Activated CD8-positive, alpha-beta memory T cell treated with anti-CD3 and anti-CD28 coated beads, Interleukin-2, amount 50 U/mL, for 48 hours (primary cell): ENCODE measurements at regions not wholly inside any gene's neighbourhood (a gene's known extent, or its start where the extent isn't known, plus 50 kb on each side); places are given as distances from the start of the nearest gene placed in this dataset.

ENCODE experiments used
- DNase-seq: peaks from one replicate; pipeline ENCODE4 v3.0.0-alpha.2; 2020

DNA sequence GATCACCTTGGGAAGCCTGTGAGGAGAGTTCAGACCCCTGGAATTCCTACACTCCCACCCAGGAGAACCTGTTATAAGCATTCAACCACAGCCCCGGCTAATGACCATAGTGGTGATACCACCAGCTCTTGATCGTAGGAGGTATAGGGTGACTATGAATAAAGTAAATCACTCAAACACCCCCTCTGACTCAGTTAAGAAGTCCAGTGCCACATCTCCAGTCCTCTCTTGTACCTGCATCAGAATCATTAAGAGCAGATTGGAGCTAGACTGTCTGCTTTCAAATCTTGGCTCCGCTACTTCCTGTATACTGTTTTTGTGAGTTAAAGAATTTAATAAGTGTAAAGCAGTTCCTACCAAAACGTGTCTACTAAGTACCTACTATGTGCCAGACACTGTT lies 565.1 kb upstream of the DIPK2B start:
- DNase-seq: no peak

DNA sequence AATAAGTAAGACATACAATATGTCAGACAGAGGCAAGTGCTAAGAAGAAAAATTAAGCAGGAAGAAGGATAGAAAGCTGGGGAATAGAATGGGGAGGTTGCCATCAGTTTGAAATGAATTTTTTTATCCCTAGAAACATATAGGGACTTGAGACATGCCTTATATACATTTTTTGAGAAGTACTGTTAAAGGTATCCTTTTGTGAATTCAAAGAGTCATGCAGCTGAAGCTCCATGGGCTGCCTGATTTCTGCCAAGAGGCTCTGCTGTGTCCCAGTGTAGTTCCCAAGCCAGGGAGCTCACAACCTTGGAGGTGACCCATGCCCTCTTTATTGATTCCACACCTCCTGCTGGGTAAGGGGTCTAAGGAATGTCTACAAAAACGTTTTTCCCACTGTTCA lies 564.6 kb upstream of the DIPK2B start:
- DNase-seq: no peak

DNA sequence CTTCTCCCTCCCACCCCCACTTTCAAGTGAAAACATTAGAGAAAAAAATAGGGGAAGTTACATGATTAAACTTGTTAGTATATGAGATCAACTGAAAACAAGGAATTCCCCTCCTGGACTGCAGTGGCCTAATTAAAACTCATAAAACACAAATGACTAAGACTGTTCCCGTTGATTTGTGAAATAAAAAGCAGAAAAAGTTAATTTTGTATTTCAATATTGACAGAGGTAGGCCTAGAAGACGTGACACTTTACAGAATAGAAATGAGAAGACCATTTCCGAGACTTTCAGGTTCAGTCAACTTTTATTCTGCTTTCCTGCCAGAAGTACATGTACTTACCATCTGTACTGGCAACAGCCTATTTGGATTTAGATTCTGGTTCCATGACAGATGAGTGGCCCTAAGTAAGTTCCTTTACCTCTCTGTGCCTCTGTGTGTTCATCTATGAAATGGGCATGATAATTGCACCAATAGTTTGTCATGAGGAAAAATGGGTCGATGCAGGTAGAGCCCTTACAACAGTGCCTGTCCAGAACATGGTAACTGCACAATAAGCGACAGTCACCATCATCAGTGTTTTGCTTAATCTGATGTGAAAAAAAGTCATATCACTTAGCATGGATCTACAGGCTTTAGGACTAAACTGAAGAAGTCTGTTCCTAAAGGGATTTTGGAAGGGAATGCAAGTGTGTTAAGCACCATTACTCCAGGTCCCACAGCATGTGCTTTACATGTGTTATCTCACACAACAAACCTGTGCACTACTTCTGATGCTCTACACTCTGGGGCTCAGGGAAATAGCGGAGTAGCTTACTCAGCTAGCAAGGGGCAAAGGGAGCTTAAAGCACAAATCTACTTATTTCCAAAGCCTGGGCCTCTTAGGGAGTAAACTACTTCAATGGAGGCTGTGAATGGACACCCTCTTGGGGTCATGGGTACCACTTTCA lies 562.3 kb upstream of the DIPK2B start:
- no peak for DNase-seq

DNA sequence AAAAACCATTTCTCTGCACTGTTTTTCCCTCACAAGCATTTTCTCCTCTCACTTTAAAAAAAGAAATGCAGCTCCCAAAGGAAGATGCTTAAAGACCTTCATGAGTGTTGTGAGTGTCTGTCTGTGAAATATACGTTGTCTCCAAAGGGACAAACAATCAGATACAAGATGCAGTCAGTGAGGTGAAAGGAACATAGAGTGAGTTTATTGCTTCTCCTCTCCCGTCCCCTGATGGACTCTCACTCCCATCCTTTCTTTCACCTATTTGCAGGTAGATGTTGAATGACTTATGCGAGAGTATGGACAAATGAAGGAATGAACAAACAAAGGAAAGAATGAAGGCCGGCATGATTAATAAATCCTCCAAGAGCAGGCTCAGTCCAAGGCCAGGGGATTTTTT lies 561.2 kb upstream of the DIPK2B start:
- DNase-seq: no peak

DNA sequence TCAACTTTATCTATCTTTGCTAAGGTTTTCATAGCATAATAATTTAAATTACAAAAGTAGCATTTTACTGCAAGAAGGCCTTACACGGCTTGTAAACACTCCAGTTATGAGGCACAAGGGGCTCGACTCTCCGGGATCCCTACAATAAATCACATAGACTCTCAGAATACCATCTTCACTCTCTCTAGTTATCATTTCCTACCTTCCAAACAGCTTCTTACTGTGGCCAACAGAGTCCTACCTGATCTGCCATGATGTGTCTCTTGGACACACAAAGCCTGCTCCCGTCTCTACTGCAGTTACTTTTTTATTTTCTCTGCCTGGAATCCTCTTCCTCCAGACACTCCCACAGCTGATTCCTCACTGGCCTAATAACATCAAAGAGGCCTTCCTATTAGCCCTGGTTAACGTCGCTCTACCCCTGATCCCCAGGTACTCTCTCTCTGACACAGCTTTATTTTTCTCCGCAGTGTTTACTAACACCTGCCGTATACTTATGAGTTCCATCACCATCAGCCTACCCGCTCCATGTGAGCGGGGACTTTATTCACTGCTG lies 559.6 kb upstream of the DIPK2B start:
- DNase-seq: no peak

DNA sequence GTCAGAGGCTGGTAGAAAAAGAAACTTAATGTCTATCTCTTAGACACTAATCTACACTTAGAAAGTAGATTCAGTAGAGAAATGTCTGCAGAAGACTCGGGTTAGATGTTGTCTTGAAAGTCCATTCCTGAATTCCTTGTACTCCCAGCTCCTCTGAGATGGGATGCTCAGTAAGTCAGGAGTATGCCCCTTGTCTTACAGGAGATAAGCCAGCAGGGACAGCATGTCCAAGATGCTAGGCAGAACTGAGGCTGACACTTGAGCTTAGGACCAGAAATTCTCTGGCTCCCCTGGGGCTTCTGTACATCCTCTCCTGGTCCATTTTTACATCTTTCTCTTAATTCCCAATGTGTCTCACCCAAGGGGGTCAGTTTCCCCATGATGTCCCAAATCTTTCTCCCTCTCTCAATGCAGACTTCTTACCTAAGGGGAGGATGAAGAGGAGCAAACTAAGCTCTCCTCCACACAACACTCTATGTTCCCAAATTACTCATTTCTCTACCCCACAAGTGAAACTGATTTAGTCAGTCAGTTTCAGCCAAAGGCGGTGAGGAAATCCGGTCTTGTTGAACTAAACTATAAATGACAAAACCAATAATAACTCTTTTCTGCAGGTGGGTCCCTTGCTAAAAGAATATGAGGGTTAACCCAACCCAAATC lies 558.2 kb upstream of the DIPK2B start:
- no peak for DNase-seq

DNA sequence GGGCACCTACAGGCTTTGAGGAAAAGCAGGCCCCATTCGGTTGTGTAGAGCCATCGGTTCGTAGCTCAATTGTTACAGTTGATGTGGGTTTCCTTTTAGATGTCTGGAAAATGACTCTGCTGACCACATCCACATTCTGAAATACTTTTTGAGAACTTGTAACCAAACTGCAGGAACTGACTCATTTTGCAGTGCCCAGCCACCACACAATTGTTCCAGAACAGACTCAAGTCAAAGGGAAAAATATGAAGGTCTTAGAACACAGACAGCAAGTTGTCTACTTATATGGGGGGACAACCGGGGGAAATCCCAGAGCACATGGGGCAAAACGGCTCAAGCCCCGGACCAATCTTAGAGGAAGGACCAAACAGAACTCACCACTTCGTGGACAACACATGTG lies 557.6 kb upstream of the DIPK2B start:
- DNase-seq: no peak

DNA sequence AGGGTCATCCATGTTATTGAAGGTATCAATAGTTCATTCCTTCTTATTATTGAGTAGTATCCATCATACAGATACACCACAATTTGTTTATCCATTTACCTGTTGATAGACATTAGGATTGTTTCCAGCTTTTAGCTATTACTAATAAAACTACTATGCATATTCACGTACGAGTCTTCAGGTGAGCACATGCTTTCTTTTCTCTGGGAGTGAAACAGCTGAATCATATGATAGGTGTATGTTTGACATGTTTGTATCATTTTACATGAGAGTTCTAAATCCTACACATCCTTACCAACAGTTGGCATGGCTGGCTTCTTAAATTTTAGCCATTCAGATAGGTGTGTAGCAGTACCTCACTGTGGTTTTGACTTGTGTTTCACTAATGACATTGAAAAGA lies 556.6 kb upstream of the DIPK2B start:
- DNase-seq: no peak

DNA sequence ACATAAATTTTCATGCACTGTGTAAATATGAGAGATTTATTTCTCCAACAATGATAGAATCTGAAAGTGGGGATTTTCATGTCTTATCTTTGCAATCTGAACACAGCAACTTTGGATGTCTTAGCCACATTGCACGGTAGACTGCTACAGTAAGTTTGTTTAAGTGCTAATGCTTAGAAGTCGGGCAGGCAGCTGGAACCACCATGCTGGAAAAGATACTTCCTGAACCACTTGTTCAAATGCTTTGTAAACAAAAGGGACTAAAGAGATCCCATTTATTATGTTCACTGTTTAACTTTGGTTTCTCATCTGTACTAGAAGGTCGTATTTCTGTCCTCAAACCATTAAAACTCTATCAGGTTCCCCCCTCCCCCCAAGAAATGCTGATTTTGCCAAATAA lies 555.9 kb upstream of the DIPK2B start:
- DNase-seq: no peak

DNA sequence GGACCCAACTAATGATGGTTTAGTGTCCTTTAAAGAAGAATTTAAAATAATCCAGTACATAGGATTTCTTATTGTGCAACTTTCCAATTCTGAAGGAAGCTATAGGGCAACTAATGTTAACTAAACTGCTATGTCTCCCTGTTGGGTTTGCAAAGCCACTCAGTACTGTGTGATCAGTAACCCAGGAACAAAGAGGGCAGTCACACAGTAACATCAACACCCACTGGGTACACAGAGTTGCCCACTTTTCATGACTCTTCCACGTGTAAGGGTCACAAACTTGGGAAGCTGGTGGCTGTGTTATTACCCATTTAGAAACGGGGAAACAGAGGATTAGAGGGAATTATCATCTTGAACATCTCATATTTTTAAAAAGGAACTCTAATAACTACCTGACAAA lies 555.0 kb upstream of the DIPK2B start:
- DNase-seq: no peak

DNA sequence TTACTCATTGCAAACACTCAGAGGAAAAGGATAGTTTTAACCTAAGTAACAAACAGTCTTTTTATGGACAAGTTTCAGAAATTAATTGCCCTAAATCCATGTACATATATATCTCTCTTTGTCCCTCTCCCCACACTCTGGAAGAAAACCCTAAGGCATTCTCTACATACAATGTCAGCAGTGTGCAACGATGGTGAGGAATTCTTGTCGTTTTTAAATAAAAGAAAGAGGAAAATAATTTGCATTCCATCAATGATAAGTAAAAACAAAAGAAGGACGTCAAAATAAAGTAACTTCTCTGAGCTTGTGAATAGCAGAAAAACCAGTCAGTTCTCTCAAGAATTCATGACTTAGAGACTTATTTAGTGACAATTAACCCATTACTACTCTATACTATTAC lies 550.5 kb upstream of the DIPK2B start:
- no peak for DNase-seq

DNA sequence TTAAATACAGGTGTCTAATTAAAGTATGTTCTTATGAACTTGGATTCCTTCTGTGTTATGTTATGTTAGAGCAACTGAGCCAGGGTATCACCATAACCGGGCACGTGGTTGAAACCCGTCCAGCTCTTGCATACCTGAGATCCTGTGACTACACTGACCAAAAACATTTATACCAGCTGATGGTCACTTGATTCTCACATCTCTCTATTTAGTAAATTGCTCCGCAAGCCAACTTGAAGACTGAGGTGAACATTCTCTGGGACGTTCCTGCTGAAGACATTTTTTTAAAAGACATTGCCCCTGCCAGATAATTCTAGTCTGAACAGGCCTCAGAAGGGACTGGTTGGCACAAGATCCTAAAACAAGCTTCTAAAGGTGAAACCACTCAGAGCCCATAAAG lies 550.0 kb upstream of the DIPK2B start:
- DNase-seq: no peak

DNA sequence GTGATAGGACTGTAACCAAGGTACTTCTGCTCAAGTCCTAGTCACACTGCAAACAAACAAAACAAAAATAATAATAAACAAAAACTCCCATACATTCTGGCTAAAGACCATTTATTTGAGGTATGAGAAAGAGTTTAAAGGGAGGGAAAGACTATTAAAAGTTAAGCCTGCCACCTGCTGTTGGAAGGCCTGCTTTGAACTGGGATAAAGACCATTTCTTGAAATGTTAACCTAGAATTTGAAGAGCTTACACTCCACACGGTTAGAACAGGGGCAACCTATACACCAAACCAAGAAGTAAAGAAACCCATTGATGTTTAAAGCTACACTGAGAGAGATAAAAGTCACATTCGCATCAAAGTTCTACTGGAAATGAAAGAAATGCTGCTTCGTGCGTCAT lies 548.7 kb upstream of the DIPK2B start:
- no peak for DNase-seq

DNA sequence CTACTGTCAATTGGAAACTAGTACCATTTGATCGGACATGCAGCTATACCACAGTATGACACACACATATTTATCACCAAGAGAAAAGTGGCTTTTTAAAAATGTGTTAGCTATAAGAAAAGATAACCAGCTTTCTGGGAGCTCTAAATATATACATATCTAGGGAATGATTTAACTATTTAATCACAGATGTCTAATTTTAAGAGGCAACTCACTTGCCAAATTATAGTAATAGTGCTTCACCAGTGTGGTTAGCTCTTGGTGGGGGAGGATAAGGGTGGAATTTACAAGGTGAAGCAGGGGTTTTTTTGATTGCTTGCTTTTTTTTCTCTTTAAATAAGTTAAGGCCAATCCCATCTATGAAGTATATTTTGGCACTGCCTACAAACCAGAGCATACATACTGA lies 547.7 kb upstream of the DIPK2B start:
- DNase-seq: no peak

DNA sequence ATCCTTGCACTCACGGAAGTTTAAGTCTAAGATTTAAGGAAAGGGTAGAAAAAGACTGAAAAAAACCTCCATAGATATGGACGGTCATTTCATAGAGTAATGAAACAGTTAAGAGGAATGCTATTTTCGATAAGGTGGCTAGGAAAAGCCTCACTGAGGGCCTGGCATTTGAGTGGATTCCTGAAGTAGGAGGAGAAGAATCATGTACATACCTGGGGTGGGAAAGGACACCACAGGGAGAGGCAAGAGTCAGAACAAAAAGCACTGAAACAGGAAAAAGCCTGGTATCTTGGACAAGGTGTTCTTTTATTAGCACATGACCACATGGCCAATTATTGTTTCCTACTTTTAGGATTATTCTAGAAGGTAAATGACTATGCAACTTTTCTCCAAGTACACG lies 547.2 kb upstream of the DIPK2B start:
- DNase-seq: no peak

DNA sequence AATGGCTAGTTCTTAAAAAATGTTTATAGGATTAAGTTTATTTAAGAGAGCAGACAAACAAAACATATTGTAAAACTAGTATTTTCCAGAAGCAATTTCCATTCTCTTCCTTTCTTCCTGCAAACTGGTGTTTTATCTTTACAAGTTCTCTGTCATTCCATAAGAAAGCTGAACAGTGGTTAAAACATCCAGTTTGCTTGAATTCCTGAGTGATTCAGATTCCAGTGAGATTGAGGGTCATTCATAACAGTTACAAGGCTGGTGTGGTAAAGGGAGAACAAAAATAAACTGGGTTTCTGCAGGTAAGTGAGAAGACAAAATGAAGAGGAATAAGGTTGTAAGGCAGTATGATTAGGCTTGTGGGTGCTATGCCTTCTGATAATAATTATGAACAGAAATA lies 544.8 kb upstream of the DIPK2B start:
- DNase-seq: no peak

DNA sequence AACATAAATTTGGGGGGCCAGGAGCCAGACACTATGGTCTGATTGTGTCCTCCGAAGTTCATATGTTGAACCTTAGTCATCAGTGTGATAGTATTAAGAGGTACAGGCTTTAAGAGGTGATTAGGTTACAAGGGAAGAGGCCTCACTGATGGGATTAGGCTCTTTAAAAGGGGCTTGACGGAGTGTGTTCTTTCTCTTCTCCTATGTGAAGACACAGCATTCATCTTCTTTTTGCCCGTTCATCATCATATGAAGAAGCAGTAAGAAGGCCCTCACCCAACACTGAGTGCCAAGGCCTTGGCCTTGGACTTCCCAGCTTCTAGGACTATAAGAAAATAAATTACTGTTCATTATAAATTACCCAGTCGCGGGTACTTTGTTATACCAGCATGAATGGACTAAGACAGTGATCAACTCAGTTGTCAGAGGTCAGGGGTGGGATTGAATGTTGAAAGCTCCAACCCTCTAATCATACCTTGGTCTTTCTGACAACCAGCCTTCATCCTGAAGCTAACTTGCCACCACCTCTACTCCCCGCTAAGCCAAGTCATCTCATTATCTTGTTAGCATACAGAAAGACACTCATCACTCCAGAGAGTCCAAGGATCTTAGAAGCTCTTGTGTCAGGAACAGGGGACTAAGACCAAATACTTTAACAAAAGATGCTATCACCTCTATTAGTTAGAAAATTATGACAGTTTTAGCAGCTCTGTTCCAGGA lies 543.4 kb upstream of the DIPK2B start:
- DNase-seq: no peak

DNA sequence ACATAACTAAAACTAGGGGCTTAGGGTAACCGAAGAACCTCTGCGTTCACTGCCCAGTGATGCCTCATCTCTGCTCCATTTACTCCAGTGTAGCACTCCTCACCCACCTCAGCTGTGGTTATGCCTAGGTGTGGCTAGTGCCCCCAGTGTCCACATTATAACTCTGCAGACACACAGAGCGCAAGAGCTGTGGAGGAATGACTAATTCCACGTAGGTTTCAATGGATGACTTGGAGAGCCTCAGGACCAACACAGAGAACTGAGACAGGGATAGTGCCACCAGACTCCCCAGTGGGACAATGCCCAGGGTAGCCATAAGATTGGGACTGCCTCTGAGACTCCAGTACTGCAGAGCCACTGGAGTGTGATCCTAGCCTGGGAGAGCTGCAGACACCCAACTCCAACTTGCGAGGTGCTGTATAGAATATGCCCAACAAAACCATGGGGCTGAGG lies 542.4 kb upstream of the DIPK2B start:
- DNase-seq: no peak

DNA sequence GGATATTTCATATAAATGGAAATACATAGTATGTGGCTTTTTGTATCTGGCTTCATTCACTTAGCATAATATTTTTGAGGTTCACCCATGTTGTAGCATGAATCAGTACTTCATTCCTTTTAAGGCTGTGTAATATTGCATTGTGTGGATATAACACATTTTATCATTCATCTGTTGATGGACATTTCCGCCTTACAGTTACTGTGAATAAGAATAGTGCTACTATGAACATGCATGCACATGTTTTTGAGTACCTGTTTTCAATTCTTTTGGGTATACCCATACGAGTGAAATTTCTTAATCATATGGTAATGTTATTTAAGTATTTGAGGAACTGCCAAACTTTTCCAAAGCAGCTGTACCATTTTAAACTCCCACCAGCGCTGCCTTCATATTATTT lies 539.6 kb upstream of the DIPK2B start:
- no peak for DNase-seq

DNA sequence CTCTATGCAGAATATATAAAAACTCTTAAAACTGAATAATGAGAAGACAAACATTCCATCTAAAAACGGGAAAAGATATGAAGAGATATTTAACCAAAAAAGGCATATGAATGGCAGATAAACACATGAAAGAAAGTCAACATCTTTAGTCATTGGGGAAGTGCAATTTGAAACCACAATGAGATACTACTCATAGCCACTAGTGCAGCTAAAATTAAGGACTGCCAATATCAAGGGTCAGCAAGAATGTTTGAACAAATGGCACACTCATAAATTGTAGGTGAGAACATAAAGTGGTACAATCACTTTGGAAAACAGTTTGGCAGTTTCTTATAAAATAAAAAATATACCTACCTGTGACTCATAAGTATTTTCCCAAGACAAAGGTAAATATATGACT lies 534.9 kb upstream of the DIPK2B start:
- DNase-seq: no peak

DNA sequence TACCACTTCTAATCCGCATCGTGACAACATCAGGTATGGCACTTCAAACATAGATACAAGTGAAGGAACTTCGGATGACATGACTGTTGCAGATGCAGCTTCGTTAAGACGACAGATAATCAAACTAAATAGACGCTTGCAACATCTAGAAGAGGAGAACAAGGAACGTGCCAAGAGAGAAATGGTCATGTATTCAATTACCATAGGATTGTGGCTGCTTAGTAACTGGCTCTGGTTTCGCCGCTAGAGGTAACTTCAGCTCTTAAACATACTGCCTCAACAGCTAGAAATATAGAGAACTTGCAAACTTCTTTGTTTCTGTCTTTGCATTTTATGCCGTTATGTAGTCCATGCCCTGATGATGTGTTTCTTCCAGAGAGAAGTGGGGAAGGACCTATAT lies 530.8 kb upstream of the DIPK2B start:
- DNase-seq: no peak

DNA sequence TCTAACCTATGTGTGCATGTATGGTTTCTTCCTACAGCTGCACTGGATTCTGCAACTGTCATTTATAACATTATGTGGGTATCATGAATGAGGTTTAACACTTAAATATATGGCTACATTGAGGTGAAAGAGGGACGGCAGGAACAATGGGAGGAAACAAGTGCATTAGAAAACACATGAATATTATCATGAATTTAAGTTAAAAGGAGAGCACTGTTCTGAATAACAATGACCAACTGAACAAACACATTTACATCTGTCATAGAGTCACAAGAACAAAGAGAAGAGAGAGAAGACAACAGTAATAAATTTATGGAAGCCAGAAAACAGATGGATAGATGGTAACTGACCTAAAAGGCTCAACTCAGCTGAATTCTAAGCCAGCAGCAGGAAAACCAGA lies 527.1 kb upstream of the DIPK2B start:
- DNase-seq: no peak

DNA sequence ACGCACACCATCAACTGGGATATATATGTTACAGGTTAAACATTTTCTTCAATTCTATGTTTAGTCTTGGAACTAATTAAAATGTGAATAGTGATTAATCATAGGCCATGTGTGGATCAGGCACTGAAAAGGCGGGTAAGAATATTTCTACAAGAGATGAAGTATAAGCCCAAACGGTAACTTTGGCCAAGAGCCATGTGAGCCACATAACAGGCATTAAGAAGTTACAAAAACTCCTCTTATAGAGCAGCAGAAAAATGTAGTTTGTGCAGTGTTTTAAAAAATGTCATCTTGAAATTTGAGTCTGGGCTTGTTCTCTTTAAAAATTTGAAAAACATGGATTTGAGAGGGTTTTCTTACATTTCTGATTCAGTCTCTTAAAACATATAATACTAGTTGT lies 521.8 kb upstream of the DIPK2B start:
- no peak for DNase-seq
